Omental fat pad (tissue), 3 donors: ENCODE measurements at regions not wholly inside any gene's neighbourhood (a gene's known extent, or its start where the extent isn't known, plus 50 kb on each side); places are given as distances from the start of the nearest gene placed in this dataset.

ENCODE experiments used
- ATAC-seq: fragments of 150-250 bp; one replicate; pipeline ENCODE4 v1.9.1; 2016; ENCODE audit warnings: mild to moderate bottlenecking, moderate library complexity; ENCODE audit not compliant: low FRiP score
- DNase-seq: peaks from one replicate; pipeline ENCODE4 v3.0.0-alpha.2; 2019; ENCODE audit warnings: low spot score
- CTCF ChIP-seq, 3 donors: fragments of 450-650 bp; IDR thresholded peaks; one replicate each; pipeline ENCODE4 v1.5.1; 2016 to 2017; ENCODE audit warnings: antibody characterized with exemption in 3 of 3, mild to moderate bottlenecking in 3 of 3, moderate library complexity in 2 of 3

GRCh38 chr1:29855561-29856160, 619.3 kb downstream of the PTPRU start:
- no peak for DNase-seq
- no peak for TF ChIP-seq CTCF (IDR thresholded peaks at IDR 0.05)
- no peak for ATAC-seq

- DNase-seq: no peak
- no peak for TF ChIP-seq CTCF (IDR thresholded peaks at IDR 0.05)
- no peak for ATAC-seq
These were observed 618.5 kb downstream of the PTPRU start for GRCh38 chr1:29854700-29855276.

GRCh38 chr1:29853716-29854330, 617.5 kb downstream of the PTPRU start:
- ATAC-seq: no peak
- no peak for DNase-seq
- TF ChIP-seq CTCF (IDR thresholded peaks at IDR 0.05): no peak

- TF ChIP-seq CTCF (IDR thresholded peaks at IDR 0.05): no peak
- no peak for ATAC-seq
- DNase-seq: no peak
These were observed 615.9 kb downstream of the PTPRU start for GRCh38 chr1:29852248-29852647.

GRCh38 chr1:29851691-29852090, 615.4 kb downstream of the PTPRU start:
- no peak for ATAC-seq

GRCh38 chr1:29849991-29850757, 613.9 kb downstream of the PTPRU start:
- TF ChIP-seq CTCF (IDR thresholded peaks at IDR 0.05): no peak
- DNase-seq (no peak), ATAC-seq (no peak)

More at GRCh38 chr1:29851691-29852090, 615.4 kb downstream of the PTPRU start:
- DNase-seq: no peak
- no peak for TF ChIP-seq CTCF (IDR thresholded peaks at IDR 0.05)
